ENCODE measurements at regions not wholly inside any gene's neighbourhood (a gene's known extent, or its start where the extent isn't known, plus 50 kb on each side); places are given as distances from the start of the nearest gene placed in this dataset.

GRCh38 chr10:16381083-16381482, 55.7 kb upstream of the PTER start (continued):
- TF ChIP-seq HEYL (CRISPR knock-in tag; IDR thresholded peaks at IDR 0.05) (no peak), HES2 (IDR thresholded peaks at IDR 0.05) (peak; percentile 34; the same call in 1 of the 2 replicates), ESRRA (IDR thresholded peaks at IDR 0.05; ENCODE audit: borderline replicate concordance, low read length) (peak; percentile 22; the same call in 1 of the 2 replicates)

- ATAC-seq (no peak), DNase-seq (ENCODE audit: low read depth in 1 of 2, low spot score in 1 of 2) (no peak), FAIRE-seq (no peak)
- ChIA-PET POLR2A (no interaction called here), CTCF (no interaction called here)
- TF ChIP-seq JUNB (IDR thresholded peaks at IDR 0.05) = no peak
- no peak for TF ChIP-seq CBX8 (IDR thresholded peaks at IDR 0.05)
- no peak for TF ChIP-seq FOXS1 (CRISPR knock-in tag; IDR thresholded peaks at IDR 0.05)
- TF ChIP-seq HOXA7 (CRISPR knock-in tag; IDR thresholded peaks at IDR 0.05) = no peak
- TF ChIP-seq ATOH8 (CRISPR knock-in tag; IDR thresholded peaks at IDR 0.05; ENCODE audit: low read depth) = no peak
- TF ChIP-seq RARB (CRISPR knock-in tag; IDR thresholded peaks at IDR 0.05) = no peak
- no peak for TF ChIP-seq JUN (IDR thresholded peaks at IDR 0.05)
- TF ChIP-seq HDAC2 (IDR thresholded peaks at IDR 0.05) = no peak
- no peak for TF ChIP-seq BHLHE40 (IDR thresholded peaks at IDR 0.05; ENCODE audit: low read depth, low read length)
- TF ChIP-seq BCL3 (IDR thresholded peaks at IDR 0.05) = no peak
- no peak for TF ChIP-seq KDM5A (IDR thresholded peaks at IDR 0.05)
- TF ChIP-seq RNF2 (IDR thresholded peaks at IDR 0.05; ENCODE audit: borderline replicate concordance, low read depth) = no peak
- TF ChIP-seq RFX5 (IDR thresholded peaks at IDR 0.05) = no peak
- no peak for TF ChIP-seq CTCF (IDR thresholded peaks at IDR 0.05)
- TF ChIP-seq CBX2 (IDR thresholded peaks at IDR 0.05; ENCODE audit: borderline replicate concordance, low read depth) = no peak
- no peak for TF ChIP-seq MYC (IDR thresholded peaks at IDR 0.05; ENCODE audit: borderline replicate concordance, low read length)
- H3K27ac ChIP-seq = 0 out of 6 replicates have a peak overlapping the region, but pooled peaks of 1 of the 2 experiments have one; percentile 6
- peaks cover 23% of the 10 kb centered on the region for H3K4me1 ChIP-seq
- H3K9me3 ChIP-seq = no peaks in the 10 kb centered on the region
- WGBS (ENCODE audit: missing lambda C conversion rate) = 85% methylated on average over 12 of the region's 12 CpGs
- H3K4me3 ChIP-seq = no peak overlapping the region
- no peak overlapping the region for H3K4me2 ChIP-seq
Observed at GRCh38 chr10:16384021-16384420, 52.8 kb upstream of the PTER start.

GRCh38 chr10:16386855-16387254, 50.0 kb upstream of the PTER start:
- no peak for ATAC-seq
- 91% methylated on average over 9 of the region's 9 CpGs for WGBS (ENCODE audit: missing lambda C conversion rate)
- no peak for DNase-seq (ENCODE audit: low read depth in 1 of 2, low spot score in 1 of 2)
- TF ChIP-seq SMC3 (IDR thresholded peaks at IDR 0.05) (no peak), KDM1A (IDR thresholded peaks at IDR 0.05; ENCODE audit: low read depth) (no peak), NR3C1 (IDR thresholded peaks at IDR 0.05) (no peak)
- FAIRE-seq = no peak
- Histone ChIP-seq H3K4me3 (no peak overlapping the region), H3K4me2 (no peak overlapping the region), H3K27ac (no peak overlapping the region), H3K9me3 (no peaks in the 10 kb centered on the region), H3K4me1 (peaks cover 5% of the 10 kb centered on the region)
- CTCF ChIA-PET = interaction anchor here (0.6 to 1.0 kb wide), 2 partner anchors 51 to 369 kb away, joined by 3 read pairs; no protein-coding TSS in a partner anchor
- POLR2A ChIA-PET = no interaction called here

Small RNA genes in the stretch of these regions (small RNA-seq; reads per million reads assigned to genes)
- gene RF00322 = 0 reads per million in 6 experiments
- gene RNU6-1075P = 0 reads per million in 6 experiments

Measured in A549 (cell line).